Activated CD8-positive, alpha-beta T cell treated with anti-CD3 and anti-CD28 coated beads for 36 hours (primary cell): ENCODE measurements at regions not wholly inside any gene's neighbourhood (a gene's known extent, or its start where the extent isn't known, plus 50 kb on each side); places are given as distances from the start of the nearest gene placed in this dataset.

Source experiments
- ATAC-seq: fragments of 200-7000 bp; cut with Tn5 transposase; one replicate; pipeline ENCODE4 v1.10.0; 2021; ENCODE audit warnings: mild to moderate bottlenecking, moderate library complexity
- CTCF ChIA-PET: fragments of 350-600 bp; sonication (Branson Sonifier 250); formaldehyde crosslinking; loops from one replicate; lab custom pipeline; 2021; ENCODE audit warnings: antibody characterized with exemption; lab: Charles Lee
- POLR2A ChIA-PET: fragments of 350-600 bp; sonication (Branson Sonifier 250); formaldehyde crosslinking; loops from one replicate; lab custom pipeline; 2021; ENCODE audit warnings: antibody characterized with exemption; lab: Charles Lee
- DNase-seq: peaks from one replicate; pipeline ENCODE4 v3.0.0-alpha.2; 2020
- H3K27ac Mint-ChIP-seq: one replicate; pipeline ENCODE4 v1.8.0; 2021; ENCODE audit warnings: mild to moderate bottlenecking, mixed read lengths
- H3K27me3 Mint-ChIP-seq: one replicate; pipeline ENCODE4 v1.8.0; 2021; ENCODE audit warnings: mixed read lengths
- H3K36me3 Mint-ChIP-seq: one replicate; pipeline ENCODE4 v1.8.0; 2021; ENCODE audit warnings: low read depth, mixed read lengths
- H3K4me1 Mint-ChIP-seq: one replicate; pipeline ENCODE4 v1.8.0; 2021; ENCODE audit warnings: low read depth, mixed read lengths
- H3K4me3 Mint-ChIP-seq: one replicate; pipeline ENCODE4 v1.8.0; 2021; ENCODE audit warnings: mild to moderate bottlenecking, moderate library complexity, mixed read lengths
- H3K9me3 Mint-ChIP-seq: one replicate; pipeline ENCODE4 v1.8.0; 2021; ENCODE audit warnings: mixed read lengths
- intact Hi-C: fragments of 100-400 bp; cut with micrococcal nuclease; formaldehyde crosslinking; loops from one replicate; pipeline ENCODE4 v1.10.0; 2022
- TF ChIP-seq, protein P1 (sequence below): fragments of 200-600 bp; IDR thresholded peaks from one replicate; pipeline ENCODE4 v1.8.0; 2022; ENCODE audit warnings: antibody characterized with exemption, mild to moderate bottlenecking

DNA sequence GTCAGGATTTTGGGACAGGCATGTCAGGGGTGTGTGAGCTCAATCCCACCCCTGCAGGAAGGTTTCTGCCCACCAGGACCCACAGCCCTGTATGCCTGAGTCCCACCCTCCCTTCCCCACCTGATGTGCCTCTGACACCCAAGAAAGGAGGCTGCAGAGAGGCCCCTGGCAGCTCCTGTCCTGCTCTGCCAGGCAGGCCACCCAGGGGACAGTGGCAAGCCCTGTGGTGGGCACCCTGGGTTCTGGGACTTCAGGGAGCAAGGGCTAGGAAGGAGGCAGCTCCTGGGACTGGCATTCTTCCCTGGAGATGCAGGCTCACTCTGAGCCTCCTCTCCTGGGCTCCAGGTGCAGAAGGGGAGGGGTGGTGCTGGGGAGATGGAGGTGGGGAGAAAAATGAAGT lies 234.5 kb upstream of the B3GAT1 start:
- Mint-ChIP-seq H3K27me3 (peaks cover 10% of the 10 kb centered on the region), H3K4me1 (peaks cover 3% of the 10 kb centered on the region), H3K27ac (no peak overlapping the region), H3K36me3 (no peaks in the 10 kb centered on the region), H3K4me3 (no peak overlapping the region), H3K9me3 (no peaks in the 10 kb centered on the region)
- no peak for ATAC-seq
- TF ChIP-seq, protein P1, sequence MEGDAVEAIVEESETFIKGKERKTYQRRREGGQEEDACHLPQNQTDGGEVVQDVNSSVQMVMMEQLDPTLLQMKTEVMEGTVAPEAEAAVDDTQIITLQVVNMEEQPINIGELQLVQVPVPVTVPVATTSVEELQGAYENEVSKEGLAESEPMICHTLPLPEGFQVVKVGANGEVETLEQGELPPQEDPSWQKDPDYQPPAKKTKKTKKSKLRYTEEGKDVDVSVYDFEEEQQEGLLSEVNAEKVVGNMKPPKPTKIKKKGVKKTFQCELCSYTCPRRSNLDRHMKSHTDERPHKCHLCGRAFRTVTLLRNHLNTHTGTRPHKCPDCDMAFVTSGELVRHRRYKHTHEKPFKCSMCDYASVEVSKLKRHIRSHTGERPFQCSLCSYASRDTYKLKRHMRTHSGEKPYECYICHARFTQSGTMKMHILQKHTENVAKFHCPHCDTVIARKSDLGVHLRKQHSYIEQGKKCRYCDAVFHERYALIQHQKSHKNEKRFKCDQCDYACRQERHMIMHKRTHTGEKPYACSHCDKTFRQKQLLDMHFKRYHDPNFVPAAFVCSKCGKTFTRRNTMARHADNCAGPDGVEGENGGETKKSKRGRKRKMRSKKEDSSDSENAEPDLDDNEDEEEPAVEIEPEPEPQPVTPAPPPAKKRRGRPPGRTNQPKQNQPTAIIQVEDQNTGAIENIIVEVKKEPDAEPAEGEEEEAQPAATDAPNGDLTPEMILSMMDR: no peak
- intact Hi-C loops: no loop called here
- POLR2A ChIA-PET: no interaction called here
- DNase-seq: no peak
- CTCF ChIA-PET: no interaction called here

DNA sequence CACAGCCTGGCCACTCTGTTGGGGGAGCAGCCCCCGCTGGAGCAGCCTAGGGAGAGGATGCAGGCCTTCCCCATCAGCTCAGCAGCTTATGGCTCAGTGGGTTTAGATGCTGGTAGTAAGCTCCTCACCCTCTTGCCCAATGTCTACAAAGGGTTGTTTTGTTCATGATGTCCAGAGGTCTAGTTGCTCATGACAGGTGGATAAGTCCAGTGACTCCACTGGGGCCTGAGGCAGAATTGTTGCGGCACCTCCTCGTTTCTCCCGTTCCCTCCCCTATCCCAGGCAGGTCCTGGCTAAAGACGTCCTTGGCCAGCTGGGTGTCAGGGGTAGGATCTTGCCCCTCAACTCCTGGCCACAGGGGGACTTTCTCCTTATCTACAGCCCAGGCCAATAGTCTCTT lies 233.5 kb upstream of the B3GAT1 start:
- Mint-ChIP-seq H3K36me3 (no peaks in the 10 kb centered on the region), H3K27me3 (peaks cover 10% of the 10 kb centered on the region), H3K4me3 (no peak overlapping the region), H3K27ac (no peak overlapping the region), H3K4me1 (peaks cover 3% of the 10 kb centered on the region), H3K9me3 (no peaks in the 10 kb centered on the region)
- intact Hi-C loops: no loop called here
- DNase-seq (no peak), ATAC-seq (no peak)
- ChIA-PET CTCF (no interaction called here), POLR2A (interaction anchor here (0.7 kb wide), 1 partner anchor 9 kb away, joined by 3 read pairs; no protein-coding TSS in a partner anchor)
- TF ChIP-seq, protein P1: no peak

DNA sequence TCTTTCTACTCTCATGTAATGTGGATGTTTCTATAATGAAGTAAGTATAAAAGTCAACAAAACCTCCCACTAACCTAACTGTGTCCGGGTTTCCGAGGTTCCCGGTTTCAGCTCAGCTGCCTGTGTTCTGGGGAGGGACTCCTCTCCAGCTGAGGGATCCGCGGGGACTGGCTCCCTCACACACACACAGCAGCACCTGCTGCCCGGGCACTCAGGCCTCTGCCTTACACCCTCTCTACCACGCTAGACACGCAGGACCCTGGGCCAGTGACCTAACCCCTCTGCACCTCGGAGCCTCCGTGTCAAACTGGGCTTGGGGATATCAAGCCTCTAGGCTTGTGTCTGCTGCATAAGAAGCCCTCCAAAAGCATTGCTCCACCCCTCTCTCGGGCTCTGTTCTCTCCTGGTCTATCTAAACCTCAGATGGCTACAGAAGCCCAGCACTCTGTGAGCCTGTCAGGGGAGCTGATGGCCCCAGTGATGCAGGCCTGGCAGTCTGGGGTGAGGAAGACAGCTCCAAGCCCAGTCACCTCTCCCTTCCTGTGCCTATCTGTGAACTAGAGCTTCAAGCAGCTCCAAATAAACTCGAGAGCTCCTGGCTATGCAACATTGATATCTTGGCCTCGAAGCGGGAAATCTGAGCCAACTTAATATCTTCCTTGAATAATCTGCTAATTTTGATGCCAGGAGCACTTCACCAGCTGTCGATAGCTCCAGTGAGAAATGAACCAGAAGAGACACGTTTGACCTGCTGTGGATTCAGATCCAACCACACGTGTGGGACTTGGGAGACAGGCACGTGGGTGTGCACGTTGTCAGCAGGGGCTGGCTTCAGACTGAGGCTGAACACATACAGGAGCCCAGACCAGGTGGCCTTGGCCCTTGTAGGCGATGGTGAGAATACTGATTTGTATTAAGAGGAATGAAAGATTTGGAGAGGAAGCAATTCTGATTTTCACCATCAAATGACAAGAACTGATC lies 232.7 kb upstream of the B3GAT1 start:
- peaks cover 3% of the 10 kb centered on the region for H3K4me1 Mint-ChIP-seq
- DNase-seq (no peak), ATAC-seq (no peak)
- POLR2A ChIA-PET: interaction anchor here (0.7 kb wide), 1 partner anchor 10 kb away, joined by 3 read pairs; no protein-coding TSS in a partner anchor
- no peak overlapping the region for H3K4me3 Mint-ChIP-seq
- H3K27ac Mint-ChIP-seq: no peak overlapping the region
- intact Hi-C loops: no loop called here
- CTCF ChIA-PET: no interaction called here
- no peaks in the 10 kb centered on the region for H3K9me3 Mint-ChIP-seq
- peaks cover 6% of the 10 kb centered on the region for H3K27me3 Mint-ChIP-seq
- H3K36me3 Mint-ChIP-seq: no peaks in the 10 kb centered on the region
- TF ChIP-seq, protein P1: no peak

DNA sequence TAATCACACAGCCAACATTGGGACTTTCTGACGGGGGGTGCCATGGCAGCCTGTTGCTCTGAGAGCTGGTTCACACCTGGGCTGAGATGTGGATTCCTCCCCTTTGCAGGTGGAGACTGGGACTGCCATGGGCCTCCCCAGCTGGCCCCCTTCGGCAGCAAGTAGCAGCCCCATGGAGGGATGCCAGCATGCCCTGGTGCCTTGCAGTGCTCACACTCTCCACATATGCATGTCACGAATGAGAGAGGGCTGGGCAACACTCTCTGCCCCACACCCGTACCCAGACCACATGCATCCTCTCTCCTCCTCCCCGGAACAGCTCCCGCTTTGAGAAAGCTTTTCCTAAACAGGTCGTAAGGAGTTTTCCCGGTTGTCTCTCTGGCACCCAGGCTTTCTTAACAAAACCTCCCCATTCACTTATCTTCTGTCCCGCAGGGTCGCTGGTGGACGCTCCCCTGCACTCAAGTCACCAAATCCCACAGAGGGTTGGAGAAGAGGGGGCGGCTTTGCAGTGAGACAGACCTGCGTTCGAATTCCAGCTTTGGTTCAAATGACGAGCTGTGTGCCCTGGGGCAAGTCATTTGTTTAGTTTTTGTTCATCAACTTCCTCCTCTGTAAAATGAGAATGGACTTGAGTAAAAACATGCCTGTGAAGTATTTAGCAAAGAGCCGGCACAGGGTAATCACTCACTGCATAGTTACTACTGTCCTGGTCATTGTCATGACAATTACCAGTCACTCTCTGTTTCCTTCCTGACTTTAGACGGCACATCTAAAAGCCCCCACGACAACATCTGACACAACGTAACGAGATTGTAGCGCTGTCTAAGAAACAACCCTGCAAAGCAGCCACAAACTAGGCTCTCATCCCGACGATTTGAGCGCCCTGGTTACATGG lies 231.3 kb upstream of the B3GAT1 start:
- ChIA-PET POLR2A (no interaction called here), CTCF (interaction anchor here (0.6 kb wide), 1 partner anchor 92 kb away, joined by 3 read pairs; no protein-coding TSS in a partner anchor)
- no peak overlapping the region for H3K27ac Mint-ChIP-seq
- H3K9me3 Mint-ChIP-seq: no peaks in the 10 kb centered on the region
- TF ChIP-seq, protein P1: no peak
- H3K27me3 Mint-ChIP-seq: peaks cover 4% of the 10 kb centered on the region
- no peak for ATAC-seq
- intact Hi-C loops: no loop called here
- no peaks in the 10 kb centered on the region for H3K36me3 Mint-ChIP-seq
- DNase-seq: no peak
- peaks cover 3% of the 10 kb centered on the region for H3K4me1 Mint-ChIP-seq
- no peak overlapping the region for H3K4me3 Mint-ChIP-seq
